NB4 (cell line): ENCODE measurements at regions not wholly inside any gene's neighbourhood (a gene's known extent, or its start where the extent isn't known, plus 50 kb on each side); places are given as distances from the start of the nearest gene placed in this dataset.

Source experiments
- CTCF ChIP-seq: IDR thresholded peaks from one replicate; pipeline ENCODE4 v1.5.1; 2012; ENCODE audit warnings: low read depth, low read length
- MAX ChIP-seq: IDR thresholded peaks from 2 replicates; pipeline ENCODE4 v1.6.1; 2011; ENCODE audit warnings: low read depth, low read length
- MYC ChIP-seq: IDR thresholded peaks from 2 replicates; pipeline ENCODE4 v1.6.1; 2011; ENCODE audit warnings: low read depth, low read length
- POLR2A ChIP-seq: IDR thresholded peaks from 2 replicates; pipeline ENCODE4 v1.6.1; 2011; ENCODE audit warnings: mild to moderate bottlenecking; ENCODE audit not compliant: insufficient read length; ENCODE audit errors: extremely low read depth

GRCh38 chr16:55982597-55982996 is 107.4 kb upstream of the CES5A start:
- TF ChIP-seq CTCF: no peak
- no peak for TF ChIP-seq POLR2A
- TF ChIP-seq MAX: no peak
- TF ChIP-seq MYC: no peak
